A549 (cell line): ENCODE measurements at regions not wholly inside any gene's neighbourhood (a gene's known extent, or its start where the extent isn't known, plus 50 kb on each side); places are given as distances from the start of the nearest gene placed in this dataset.

Experiments used
- ATAC-seq, 2 experiments: fragments of 200-7000 bp in 1 of 2; fragments of >200 bp in 1 of 2; cut with Nextera tagmentation in 1 of 2; cut with Tn5 transposase in 1 of 2; 3 replicates each; pipeline versions ENCODE4 v1.8.0 to v1.9.1; 2018 to 2020; ENCODE audit warnings: mild to moderate bottlenecking in 1 of 2, moderate library complexity in 1 of 2
- CTCF ChIA-PET: fragments of 300-600 bp; sonication (Branson Sonifier 250); formaldehyde crosslinking; extraction: SDS; loops from one replicate; lab custom pipeline; 2021; ENCODE audit warnings: antibody characterized with exemption, inconsistent platforms; lab: Yijun Ruan, JAX
- POLR2A ChIA-PET: fragments of 350-600 bp; formaldehyde crosslinking; extraction: SDS; loops from one replicate; lab custom pipeline; 2021; ENCODE audit warnings: antibody characterized with exemption, inconsistent platforms; lab: Yijun Ruan, JAX
- DNase-seq, 2 experiments: peaks; one replicate each; pipeline versions ENCODE4 v3.0.0 to v3.0.0-alpha.2; 2011 to 2016; ENCODE audit warnings: low read depth in 1 of 2, low spot score in 1 of 2
- FAIRE-seq: peaks from 2 replicates; lab custom pipeline; 2011; peaks lifted over from hg19 to GRCh38; lab: Jason Lieb, UNC
- H3K27ac ChIP-seq, 2 experiments: fragments of >200 bp; sonication (Bioruptor Twin); formaldehyde crosslinking; 3 replicates each; pipeline ENCODE4 v1.5.1; 2016 to 2017
- H3K4me1 ChIP-seq: fragments of >200 bp; sonication (Bioruptor Twin); formaldehyde crosslinking; 3 replicates; pipeline ENCODE4 v1.6.1; 2016
- H3K4me2 ChIP-seq: fragments of >200 bp; sonication (Bioruptor Twin); formaldehyde crosslinking; 3 replicates; pipeline ENCODE4 v1.6.1; 2016
- H3K4me3 ChIP-seq: fragments of >200 bp; sonication (Bioruptor Twin); formaldehyde crosslinking; 3 replicates; pipeline ENCODE4 v1.5.1; 2016
- H3K9me3 ChIP-seq: fragments of >200 bp; sonication (Bioruptor Twin); formaldehyde crosslinking; 3 replicates; pipeline ENCODE4 v1.6.1; 2016
- CBX8 ChIP-seq: fragments of 200-600 bp; sonication (generic); IDR thresholded peaks from 2 replicates; pipeline ENCODE4 v1.6.1; 2016
- CHD4 ChIP-seq: fragments of 200-600 bp; sonication (generic); IDR thresholded peaks from 2 replicates; pipeline ENCODE4 v1.6.1; 2016; ENCODE audit warnings: antibody characterized with exemption, mild to moderate bottlenecking, borderline replicate concordance
- FOSL2 ChIP-seq, 2 experiments: fragments of 450-650 bp in 1 of 2; fragments of >200 bp in 1 of 2; sonication (Bioruptor Twin) in 1 of 2; formaldehyde crosslinking; IDR thresholded peaks; 2 replicates each; pipeline versions ENCODE4 v1.5.0 to v1.6.1; 2016 to 2020; ENCODE audit warnings: mild to moderate bottlenecking in 1 of 2, moderate library complexity in 1 of 2
- FOXS1 ChIP-seq: fragments of 250-450 bp; sonication (Bioruptor Pico); IDR thresholded peaks from 2 replicates; pipeline ENCODE4 v1.5.0; 2020; ENCODE audit warnings: mild to moderate bottlenecking, moderate library complexity
- HDAC2 ChIP-seq: fragments of 200-600 bp; sonication (generic); IDR thresholded peaks from 2 replicates; pipeline ENCODE4 v1.6.1; 2016
- HEYL ChIP-seq: fragments of 250-450 bp; sonication (Bioruptor Pico); IDR thresholded peaks from 2 replicates; pipeline ENCODE4 v1.8.0; 2021; ENCODE audit warnings: mild to moderate bottlenecking, moderate library complexity
- HOXA7 ChIP-seq: fragments of 250-450 bp; sonication (Bioruptor Pico); IDR thresholded peaks from 2 replicates; pipeline ENCODE4 v1.5.0; 2020; ENCODE audit warnings: mild to moderate bottlenecking, moderate library complexity
- HOXB13 ChIP-seq: fragments of 250-450 bp; sonication (Bioruptor Pico); IDR thresholded peaks from 2 replicates; pipeline ENCODE4 v1.5.0; 2020; ENCODE audit warnings: low read depth, mild to moderate bottlenecking, moderate library complexity
- JUNB ChIP-seq: fragments of >200 bp; sonication (Bioruptor Twin); formaldehyde crosslinking; IDR thresholded peaks from 2 replicates; pipeline ENCODE4 v1.6.1; 2016
- MAZ ChIP-seq: fragments of 150-350 bp; IDR thresholded peaks from 2 replicates; pipeline ENCODE4 v1.6.1; 2014; ENCODE audit warnings: antibody characterized with exemption, low read depth, low read length, borderline replicate concordance
- MYC ChIP-seq: IDR thresholded peaks from 2 replicates; pipeline ENCODE4 v1.6.1; 2012; ENCODE audit warnings: mild to moderate bottlenecking, inconsistent platforms, low read length, improper control_type of control experiment, borderline replicate concordance
- NFE2L2 ChIP-seq: fragments of 150-350 bp; conservative IDR thresholded peaks from 2 replicates; pipeline ENCODE4 v1.6.1; 2014; ENCODE audit warnings: low read length
- NR3C1 ChIP-seq: fragments of >200 bp; sonication (Bioruptor Twin); formaldehyde crosslinking; IDR thresholded peaks from 3 replicates; pipeline ENCODE4 v1.6.1; 2017
- PHF8 ChIP-seq: fragments of 200-600 bp; sonication (generic); IDR thresholded peaks from 2 replicates; pipeline ENCODE4 v1.6.1; 2016; ENCODE audit warnings: low read depth, mild to moderate bottlenecking, antibody characterized with exemption, moderate library complexity, borderline replicate concordance
- POLR2AphosphoS2 ChIP-seq: conservative IDR thresholded peaks from 2 replicates; pipeline ENCODE4 v1.6.1; 2012; ENCODE audit warnings: low read length, improper control_type of control experiment, inconsistent platforms
- RAD21 ChIP-seq, 2 experiments: fragments of >200 bp in 1 of 2; sonication (Bioruptor Twin) in 1 of 2; formaldehyde crosslinking in 1 of 2; IDR thresholded peaks in 1 of 2; conservative IDR thresholded peaks in 1 of 2; 2 replicates in 1 of 2; 3 replicates in 1 of 2; pipeline ENCODE4 v1.6.1; 2012 to 2018; ENCODE audit warnings: inconsistent platforms in 1 of 2
- SREBF2 ChIP-seq: fragments of 450-650 bp; IDR thresholded peaks from 2 replicates; pipeline ENCODE4 v1.6.1; 2014; ENCODE audit warnings: mild to moderate bottlenecking, moderate library complexity
- TFCP2L1 ChIP-seq: fragments of 250-450 bp; sonication (Bioruptor Pico); IDR thresholded peaks from 2 replicates; pipeline ENCODE4 v1.5.0; 2021; ENCODE audit warnings: mild to moderate bottlenecking
- TP53 ChIP-seq: fragments of 250-450 bp; sonication (Bioruptor Pico); IDR thresholded peaks from 2 replicates; pipeline ENCODE4 v1.5.0; 2021; ENCODE audit warnings: mild to moderate bottlenecking, moderate library complexity
- ZNF302 ChIP-seq: fragments of 250-450 bp; sonication (Bioruptor Pico); IDR thresholded peaks from 2 replicates; pipeline ENCODE4 v1.9.0; 2021; ENCODE audit warnings: inconsistent platforms, mild to moderate bottlenecking, moderate library complexity
- WGBS: methylation state at CpG from one replicate; pipeline ENCODE4 v1.1.6; 2017; ENCODE audit errors: missing lambda C conversion rate; 5-methylcytosine and 5-hydroxymethylcytosine counted together
- TF ChIP-seq, protein P1 (sequence below): fragments of 450-650 bp; IDR thresholded peaks from 2 replicates; pipeline ENCODE4 v1.6.1; 2014; ENCODE audit warnings: antibody characterized with exemption
- TF ChIP-seq, protein P2 (sequence below): fragments of 150-350 bp; IDR thresholded peaks from 2 replicates; pipeline ENCODE4 v1.6.1; 2014; ENCODE audit warnings: low read depth, mild to moderate bottlenecking, low read length
- TF ChIP-seq, protein P3 (sequence below): fragments of >200 bp; sonication (Bioruptor Twin); formaldehyde crosslinking; IDR thresholded peaks from 3 replicates; pipeline ENCODE4 v1.5.1; 2016
- TF ChIP-seq, protein P4 (sequence below): fragments of 200-600 bp; sonication (generic); IDR thresholded peaks from 2 replicates; pipeline ENCODE4 v1.6.1; 2016; ENCODE audit warnings: antibody characterized with exemption, mild to moderate bottlenecking, moderate library complexity

DNA sequence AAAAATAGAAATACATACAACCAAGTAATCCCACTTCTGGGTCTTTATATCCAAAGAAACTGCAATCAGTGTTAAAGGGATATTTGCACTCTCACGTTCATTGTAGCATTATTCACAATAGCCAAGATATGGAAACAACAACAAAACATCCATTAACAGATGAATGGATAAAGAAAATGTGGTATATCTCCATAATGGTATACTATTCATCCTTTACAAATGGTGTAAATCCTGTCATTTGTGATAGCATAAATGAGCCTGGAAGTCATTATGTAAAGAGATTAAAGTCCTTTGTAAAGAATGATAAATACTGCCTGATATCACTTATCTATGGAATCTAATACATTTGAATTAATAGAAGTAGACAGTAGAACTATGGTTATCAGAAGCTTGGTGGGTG lies 327.7 kb downstream of the UTRN start:
- Histone ChIP-seq H3K4me2 (no peak overlapping the region), H3K9me3 (no peaks in the 10 kb centered on the region), H3K4me1 (no peaks in the 10 kb centered on the region), H3K27ac (no peak overlapping the region), H3K4me3 (no peak overlapping the region)
- ChIA-PET CTCF (no interaction called here), POLR2A (no interaction called here)
- TF ChIP-seq, protein P1, sequence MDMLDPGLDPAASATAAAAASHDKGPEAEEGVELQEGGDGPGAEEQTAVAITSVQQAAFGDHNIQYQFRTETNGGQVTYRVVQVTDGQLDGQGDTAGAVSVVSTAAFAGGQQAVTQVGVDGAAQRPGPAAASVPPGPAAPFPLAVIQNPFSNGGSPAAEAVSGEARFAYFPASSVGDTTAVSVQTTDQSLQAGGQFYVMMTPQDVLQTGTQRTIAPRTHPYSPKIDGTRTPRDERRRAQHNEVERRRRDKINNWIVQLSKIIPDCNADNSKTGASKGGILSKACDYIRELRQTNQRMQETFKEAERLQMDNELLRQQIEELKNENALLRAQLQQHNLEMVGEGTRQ: no peak
- TF ChIP-seq HDAC2: no peak
- no peak for TF ChIP-seq RAD21 (conservative IDR thresholded peaks at IDR 0.05 in 1 of 2, IDR thresholded peaks at IDR 0.05 in 1 of 2)
- TF ChIP-seq SREBF2: no peak
- TF ChIP-seq HOXB13 (CRISPR knock-in tag): no peak
- no peak for TF ChIP-seq FOSL2 (IDR thresholded peaks at IDR 0.05)
- no peak for TF ChIP-seq FOSL2 (CRISPR knock-in tag; IDR thresholded peaks at IDR 0.05)
- no peak for TF ChIP-seq NR3C1
- TF ChIP-seq CHD4: no peak
- WGBS: 83% methylated on average over 1 of the region's 1 CpG
- ATAC-seq: no peak
- DNase-seq: no peak
- FAIRE-seq: no peak

DNA sequence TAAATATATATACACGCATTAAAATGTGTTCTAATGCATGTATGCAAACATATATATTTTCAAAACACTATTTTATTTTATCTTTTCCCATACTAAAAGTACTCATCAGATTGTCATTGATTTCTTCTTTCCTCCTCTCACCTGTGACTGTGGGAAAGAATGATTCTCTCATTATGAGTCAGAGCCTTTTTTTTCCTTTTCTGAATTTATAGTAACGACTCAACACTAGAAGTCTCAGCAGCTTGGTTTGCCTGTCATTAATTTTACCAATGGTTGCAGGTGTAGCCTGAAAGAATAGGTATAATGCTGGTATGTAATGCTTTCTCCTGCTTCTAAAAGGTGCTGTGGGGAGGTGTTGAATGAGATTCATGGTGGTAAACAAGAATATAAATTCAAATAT lies 328.7 kb downstream of the UTRN start:
- ATAC-seq (no peak), FAIRE-seq (no peak), DNase-seq (no peak)
- Histone ChIP-seq H3K9me3 (no peaks in the 10 kb centered on the region), H3K4me3 (no peak overlapping the region), H3K4me1 (no peaks in the 10 kb centered on the region), H3K4me2 (no peak overlapping the region), H3K27ac (no peak overlapping the region)
- 70% methylated on average over 2 of the region's 2 CpGs for WGBS
- TF ChIP-seq SREBF2 (no peak), PHF8 (no peak), TP53 (CRISPR knock-in tag) (no peak), CBX8 (no peak), NR3C1 (no peak)
- TF ChIP-seq, protein P2, sequence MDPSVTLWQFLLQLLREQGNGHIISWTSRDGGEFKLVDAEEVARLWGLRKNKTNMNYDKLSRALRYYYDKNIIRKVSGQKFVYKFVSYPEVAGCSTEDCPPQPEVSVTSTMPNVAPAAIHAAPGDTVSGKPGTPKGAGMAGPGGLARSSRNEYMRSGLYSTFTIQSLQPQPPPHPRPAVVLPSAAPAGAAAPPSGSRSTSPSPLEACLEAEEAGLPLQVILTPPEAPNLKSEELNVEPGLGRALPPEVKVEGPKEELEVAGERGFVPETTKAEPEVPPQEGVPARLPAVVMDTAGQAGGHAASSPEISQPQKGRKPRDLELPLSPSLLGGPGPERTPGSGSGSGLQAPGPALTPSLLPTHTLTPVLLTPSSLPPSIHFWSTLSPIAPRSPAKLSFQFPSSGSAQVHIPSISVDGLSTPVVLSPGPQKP: no peak
- TF ChIP-seq, protein P3, sequence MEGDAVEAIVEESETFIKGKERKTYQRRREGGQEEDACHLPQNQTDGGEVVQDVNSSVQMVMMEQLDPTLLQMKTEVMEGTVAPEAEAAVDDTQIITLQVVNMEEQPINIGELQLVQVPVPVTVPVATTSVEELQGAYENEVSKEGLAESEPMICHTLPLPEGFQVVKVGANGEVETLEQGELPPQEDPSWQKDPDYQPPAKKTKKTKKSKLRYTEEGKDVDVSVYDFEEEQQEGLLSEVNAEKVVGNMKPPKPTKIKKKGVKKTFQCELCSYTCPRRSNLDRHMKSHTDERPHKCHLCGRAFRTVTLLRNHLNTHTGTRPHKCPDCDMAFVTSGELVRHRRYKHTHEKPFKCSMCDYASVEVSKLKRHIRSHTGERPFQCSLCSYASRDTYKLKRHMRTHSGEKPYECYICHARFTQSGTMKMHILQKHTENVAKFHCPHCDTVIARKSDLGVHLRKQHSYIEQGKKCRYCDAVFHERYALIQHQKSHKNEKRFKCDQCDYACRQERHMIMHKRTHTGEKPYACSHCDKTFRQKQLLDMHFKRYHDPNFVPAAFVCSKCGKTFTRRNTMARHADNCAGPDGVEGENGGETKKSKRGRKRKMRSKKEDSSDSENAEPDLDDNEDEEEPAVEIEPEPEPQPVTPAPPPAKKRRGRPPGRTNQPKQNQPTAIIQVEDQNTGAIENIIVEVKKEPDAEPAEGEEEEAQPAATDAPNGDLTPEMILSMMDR: no peak
- ChIA-PET POLR2A (no interaction called here), CTCF (no interaction called here)

DNA sequence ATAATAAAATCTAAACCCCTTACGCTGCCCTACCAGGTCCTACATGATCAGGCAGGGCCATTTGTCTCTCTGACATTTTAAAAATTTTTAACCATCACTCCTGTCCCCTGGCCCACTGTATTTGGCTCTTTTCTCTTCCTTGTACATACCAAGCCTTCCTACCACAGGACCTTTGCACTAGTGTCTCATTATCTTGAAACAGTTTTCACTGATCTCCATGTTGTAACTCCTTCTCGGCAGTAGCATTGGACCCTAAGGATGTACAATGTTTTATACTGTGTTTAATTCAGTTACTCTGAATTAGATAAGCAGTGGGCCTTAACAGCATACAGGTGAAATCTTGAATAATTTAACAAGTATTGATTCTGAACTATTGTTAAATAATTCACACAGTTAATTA lies 330.7 kb downstream of the UTRN start:
- ChIA-PET CTCF (no interaction called here), POLR2A (no interaction called here)
- Histone ChIP-seq H3K4me3 (no peak overlapping the region), H3K4me1 (no peaks in the 10 kb centered on the region), H3K4me2 (no peak overlapping the region), H3K27ac (no peak overlapping the region), H3K9me3 (no peaks in the 10 kb centered on the region)
- ATAC-seq (no peak), FAIRE-seq (no peak), DNase-seq (no peak)
- 93% methylated on average over 2 of the region's 2 CpGs for WGBS
- TF ChIP-seq FOXS1 (CRISPR knock-in tag) (no peak), HOXA7 (CRISPR knock-in tag) (no peak), JUNB (no peak), RAD21 (conservative IDR thresholded peaks at IDR 0.05 in 1 of 2, IDR thresholded peaks at IDR 0.05 in 1 of 2) (no peak)

DNA sequence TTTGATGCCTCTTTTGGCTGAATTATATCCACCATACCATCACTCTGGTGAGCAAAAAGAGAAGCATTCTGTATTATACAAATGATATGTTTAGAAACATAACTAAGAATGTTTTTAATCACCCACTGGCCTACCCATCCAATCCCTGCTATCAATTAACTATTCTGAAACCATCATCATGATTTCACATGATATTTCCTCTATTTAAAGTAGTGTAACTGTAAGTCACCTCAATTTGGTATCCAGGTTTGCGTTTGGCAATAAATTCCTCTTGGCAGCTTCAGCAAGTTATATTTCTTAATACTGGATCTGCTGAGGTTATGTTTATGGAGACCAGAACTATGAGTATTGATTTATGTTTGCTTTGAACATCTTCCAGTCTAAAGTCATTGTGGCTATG lies 332.1 kb downstream of the UTRN start:
- CTCF ChIA-PET: interaction anchor here (0.9 to 1.4 kb wide), 3 partner anchors 11 to 34 kb away, joined by 3 to 4 read pairs (median 3); no protein-coding TSS in a partner anchor
- POLR2A ChIA-PET: no interaction called here
- ATAC-seq (no peak), FAIRE-seq (no peak), DNase-seq (no peak)
- no peak overlapping the region for H3K4me3 ChIP-seq
- 88% methylated on average over 1 of the region's 1 CpG for WGBS
- H3K9me3 ChIP-seq: no peaks in the 10 kb centered on the region
- no peaks in the 10 kb centered on the region for H3K4me1 ChIP-seq
- no peak overlapping the region for H3K27ac ChIP-seq
- H3K4me2 ChIP-seq: no peak overlapping the region
- TF ChIP-seq ZNF302 (no peak), TFCP2L1 (no peak), MAZ (no peak), CBX8 (no peak), MYC (no peak), POLR2AphosphoS2 (no peak), HEYL (CRISPR knock-in tag) (no peak), FOXS1 (CRISPR knock-in tag) (no peak), SREBF2 (no peak), NFE2L2 (no peak), HDAC2 (no peak)
- TF ChIP-seq, protein P4, sequence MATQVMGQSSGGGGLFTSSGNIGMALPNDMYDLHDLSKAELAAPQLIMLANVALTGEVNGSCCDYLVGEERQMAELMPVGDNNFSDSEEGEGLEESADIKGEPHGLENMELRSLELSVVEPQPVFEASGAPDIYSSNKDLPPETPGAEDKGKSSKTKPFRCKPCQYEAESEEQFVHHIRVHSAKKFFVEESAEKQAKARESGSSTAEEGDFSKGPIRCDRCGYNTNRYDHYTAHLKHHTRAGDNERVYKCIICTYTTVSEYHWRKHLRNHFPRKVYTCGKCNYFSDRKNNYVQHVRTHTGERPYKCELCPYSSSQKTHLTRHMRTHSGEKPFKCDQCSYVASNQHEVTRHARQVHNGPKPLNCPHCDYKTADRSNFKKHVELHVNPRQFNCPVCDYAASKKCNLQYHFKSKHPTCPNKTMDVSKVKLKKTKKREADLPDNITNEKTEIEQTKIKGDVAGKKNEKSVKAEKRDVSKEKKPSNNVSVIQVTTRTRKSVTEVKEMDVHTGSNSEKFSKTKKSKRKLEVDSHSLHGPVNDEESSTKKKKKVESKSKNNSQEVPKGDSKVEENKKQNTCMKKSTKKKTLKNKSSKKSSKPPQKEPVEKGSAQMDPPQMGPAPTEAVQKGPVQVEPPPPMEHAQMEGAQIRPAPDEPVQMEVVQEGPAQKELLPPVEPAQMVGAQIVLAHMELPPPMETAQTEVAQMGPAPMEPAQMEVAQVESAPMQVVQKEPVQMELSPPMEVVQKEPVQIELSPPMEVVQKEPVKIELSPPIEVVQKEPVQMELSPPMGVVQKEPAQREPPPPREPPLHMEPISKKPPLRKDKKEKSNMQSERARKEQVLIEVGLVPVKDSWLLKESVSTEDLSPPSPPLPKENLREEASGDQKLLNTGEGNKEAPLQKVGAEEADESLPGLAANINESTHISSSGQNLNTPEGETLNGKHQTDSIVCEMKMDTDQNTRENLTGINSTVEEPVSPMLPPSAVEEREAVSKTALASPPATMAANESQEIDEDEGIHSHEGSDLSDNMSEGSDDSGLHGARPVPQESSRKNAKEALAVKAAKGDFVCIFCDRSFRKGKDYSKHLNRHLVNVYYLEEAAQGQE: no peak
